ENCODE measurements at regions not wholly inside any gene's neighbourhood (a gene's known extent, or its start where the extent isn't known, plus 50 kb on each side); places are given as distances from the start of the nearest gene placed in this dataset.

- Histone ChIP-seq H3K4me3 (ENCODE audit: low read depth in 2 of 2, low read length in 2 of 2) (no peak overlapping the region), H3K4me1 (ENCODE audit: control insufficient read depth, insufficient read depth, low read length) (no peaks in the 10 kb centered on the region), H3K36me3 (ENCODE audit: control insufficient read depth, insufficient read depth, low read length) (no peaks in the 10 kb centered on the region), H3K9me3 (ENCODE audit: control insufficient read depth, insufficient read depth, low read depth, low read length) (peaks cover 2% of the 10 kb centered on the region; the same call in 1 of the 2 replicates), H3K27ac (ENCODE audit: low read length) (no peak overlapping the region), H3K27me3 (ENCODE audit: control insufficient read depth, insufficient read depth, low read length) (no peaks in the 10 kb centered on the region)
- POLR2A ChIA-PET: no interaction called here
- no peak for ATAC-seq
- no TSS peak for BruUV-seq (replicated peaks)
- CTCF ChIA-PET: no interaction called here
- intact Hi-C loops (cut with micrococcal nuclease; ENCODE audit: unreplicated experiment) (no loop called here), in situ Hi-C loops (cut with HindIII; ENCODE audit: low pct_unique_long_range_greater_than_20kb, low sequenced_read_pairs) (no loop called here)
- TF ChIP-seq TCF7L2 (IDR thresholded peaks at IDR 0.05; ENCODE audit: low read depth, low read length): no peak
- TF ChIP-seq SIN3A (IDR thresholded peaks at IDR 0.05; ENCODE audit: borderline replicate concordance, insufficient read depth, low read depth, low read length): no peak
- no peak for TF ChIP-seq POLR2AphosphoS5 (IDR thresholded peaks at IDR 0.05; ENCODE audit: low read depth, low read length)
- no peak for TF ChIP-seq CTCF (IDR thresholded peaks at IDR 0.05)
- TF ChIP-seq REST (IDR thresholded peaks at IDR 0.05; ENCODE audit: insufficient read depth in 1 of 2, low read depth in 2 of 2, low read length in 1 of 2): no peak
- no peak for DNase-seq (ENCODE audit: low read depth, low spot score)
These were observed 346.6 kb upstream of the MEIS2 start for GRCh38 chr15:37446921-37447320.

- peaks cover 5% of the 10 kb centered on the region; the same call in 1 of the 2 replicates for H3K9me3 ChIP-seq (ENCODE audit: control insufficient read depth, insufficient read depth, low read depth, low read length)
- no peak for DNase-seq (ENCODE audit: low read depth, low spot score)
- in situ Hi-C loops (cut with HindIII; ENCODE audit: low pct_unique_long_range_greater_than_20kb, low sequenced_read_pairs): no loop called here
- H3K36me3 ChIP-seq (ENCODE audit: control insufficient read depth, insufficient read depth, low read length): no peaks in the 10 kb centered on the region
- no peak for TF ChIP-seq REST (IDR thresholded peaks at IDR 0.05; ENCODE audit: insufficient read depth in 1 of 2, low read depth in 2 of 2, low read length in 1 of 2)
- no peak for TF ChIP-seq POLR2AphosphoS5 (IDR thresholded peaks at IDR 0.05; ENCODE audit: low read depth, low read length)
- no peak for TF ChIP-seq SIN3A (IDR thresholded peaks at IDR 0.05; ENCODE audit: borderline replicate concordance, insufficient read depth, low read depth, low read length)
- TF ChIP-seq TCF7L2 (IDR thresholded peaks at IDR 0.05; ENCODE audit: low read depth, low read length): no peak
- no peak for ATAC-seq
- H3K4me3 ChIP-seq (ENCODE audit: low read depth in 2 of 2, low read length in 2 of 2): no peak overlapping the region
- intact Hi-C loops (cut with micrococcal nuclease; ENCODE audit: unreplicated experiment): no loop called here
- ChIA-PET POLR2A (no interaction called here), CTCF (no interaction called here)
- no peaks in the 10 kb centered on the region for H3K4me1 ChIP-seq (ENCODE audit: control insufficient read depth, insufficient read depth, low read length)
- no peaks in the 10 kb centered on the region for H3K27me3 ChIP-seq (ENCODE audit: control insufficient read depth, insufficient read depth, low read length)
- BruUV-seq (replicated peaks): no TSS peak
- H3K27ac ChIP-seq (ENCODE audit: low read length): no peak overlapping the region
These were observed 352.1 kb upstream of the MEIS2 start for GRCh38 chr15:37452498-37452897.

All from Panc1 (cell line).